ENCODE measurements at regions not wholly inside any gene's neighbourhood (a gene's known extent, or its start where the extent isn't known, plus 50 kb on each side); places are given as distances from the start of the nearest gene placed in this dataset.

- TF ChIP-seq CTCF (IDR thresholded peaks at IDR 0.05) (no peak), ZFX (IDR thresholded peaks at IDR 0.05; ENCODE audit: borderline replicate concordance) (no peak)
These were observed 54.4 kb upstream of the RNF24 start for GRCh38 chr20:4069751-4070150.

Data from 22Rv1 (cell line).